Endodermal cell (in vitro differentiated cells): ENCODE measurements at regions not wholly inside any gene's neighbourhood (a gene's known extent, or its start where the extent isn't known, plus 50 kb on each side); places are given as distances from the start of the nearest gene placed in this dataset.

Experiments used
- DNase-seq: peaks from one replicate; pipeline ENCODE4 v3.0.0-alpha.2; 2017
- H3K27ac ChIP-seq: 2 replicates; pipeline ENCODE4 v1.5.1; 2013; ENCODE audit warnings: mild to moderate bottlenecking, low read depth, low read length, moderate library complexity
- H3K27me3 ChIP-seq: 2 replicates; pipeline ENCODE4 v1.6.1; 2013; ENCODE audit warnings: mild to moderate bottlenecking, low read length, moderate library complexity; ENCODE audit not compliant: insufficient read depth, control insufficient read depth, poor library complexity, severe bottlenecking
- H3K36me3 ChIP-seq: 2 replicates; pipeline ENCODE4 v1.7.0; 2013; ENCODE audit warnings: mild to moderate bottlenecking, low read length, moderate library complexity; ENCODE audit not compliant: control insufficient read depth, insufficient read depth
- H3K4me1 ChIP-seq: one replicate; pipeline ENCODE4 v1.7.0; 2013; ENCODE audit warnings: low read length; ENCODE audit not compliant: control insufficient read depth, insufficient read depth
- H3K4me3 ChIP-seq: 2 replicates; pipeline ENCODE4 v1.5.1; 2013; ENCODE audit warnings: mild to moderate bottlenecking, low read length, moderate library complexity
- H3K9ac ChIP-seq: 2 replicates; pipeline ENCODE4 v1.6.1; 2013; ENCODE audit warnings: mild to moderate bottlenecking, low read length, moderate library complexity; ENCODE audit not compliant: poor library complexity, severe bottlenecking; ENCODE audit errors: extremely low read depth
- H3K9me3 ChIP-seq: 2 replicates; pipeline ENCODE4 v1.6.1; 2013; ENCODE audit warnings: mild to moderate bottlenecking, low read length, moderate library complexity; ENCODE audit not compliant: control insufficient read depth
- H3K27ac Mint-ChIP-seq: 2 replicates; pipeline ENCODE4 v1.8.0; 2020; ENCODE audit warnings: mixed read lengths
- H3K27me3 Mint-ChIP-seq: 2 replicates; pipeline ENCODE4 v1.8.0; 2021; ENCODE audit warnings: mild to moderate bottlenecking, mixed read lengths; ENCODE audit not compliant: insufficient read depth
- H3K36me3 Mint-ChIP-seq: 2 replicates; pipeline ENCODE4 v1.8.0; 2020; ENCODE audit warnings: low read depth, mixed read lengths
- H3K4me1 Mint-ChIP-seq: 2 replicates; pipeline ENCODE4 v1.8.0; 2020; ENCODE audit warnings: mixed read lengths
- H3K4me3 Mint-ChIP-seq: 2 replicates; pipeline ENCODE4 v1.8.0; 2020; ENCODE audit warnings: mild to moderate bottlenecking, moderate library complexity, mixed read lengths
- H3K9me3 Mint-ChIP-seq: 2 replicates; pipeline ENCODE4 v1.8.0; 2020; ENCODE audit warnings: mild to moderate bottlenecking, mixed read lengths
- CTCF ChIP-seq: fragments of 200-600 bp; sonication (generic); conservative IDR thresholded peaks from 2 replicates; pipeline ENCODE4 v1.5.0; 2021; ENCODE audit warnings: antibody characterized with exemption, mild to moderate bottlenecking
- WGBS, 2 experiments: methylation state at CpG; one replicate each; pipeline versions ENCODE4 v1.1.5 to v1.1.7; 2013; ENCODE audit warnings: missing lambda C conversion rate in 2 of 2, mixed read lengths in 1 of 2; ENCODE audit not compliant: insufficient coverage in 1 of 2, insufficient read length in 1 of 2; 5-methylcytosine and 5-hydroxymethylcytosine counted together

- no peak overlapping the region for H3K27ac ChIP-seq
- H3K36me3 ChIP-seq, result no peaks in the 10 kb centered on the region
- Mint-ChIP-seq H3K9me3 (peaks cover 17% of the 10 kb centered on the region), H3K27ac (no peak overlapping the region), H3K4me1 (no peaks in the 10 kb centered on the region), H3K36me3 (no peaks in the 10 kb centered on the region), H3K4me3 (no peak overlapping the region), H3K27me3 (no peaks in the 10 kb centered on the region)
- H3K9me3 ChIP-seq, result peaks cover 17% of the 10 kb centered on the region
- no peak for TF ChIP-seq CTCF
- H3K4me3 ChIP-seq, result no peak overlapping the region
- no peak overlapping the region for H3K9ac ChIP-seq
- H3K27me3 ChIP-seq, result no peaks in the 10 kb centered on the region
- DNase-seq, result no peak
- H3K4me1 ChIP-seq, result no peaks in the 10 kb centered on the region
- WGBS, 2 experiments, result 60 to 92% methylated on average over 1 of the region's 1 CpG
Measured at GRCh38 chr7:80362010-80362618, 149.8 kb downstream of the GNAT3 start.

GRCh38 chr7:80359476-80359875, 152.4 kb downstream of the GNAT3 start:
- no peak overlapping the region for H3K27ac Mint-ChIP-seq
- no peaks in the 10 kb centered on the region for H3K36me3 ChIP-seq
- H3K9me3 Mint-ChIP-seq, result no peaks in the 10 kb centered on the region
- 94 to 100% methylated on average over 1 to 2 of the region's 2 CpGs for WGBS, 2 experiments
- no peak overlapping the region for H3K27ac ChIP-seq
- H3K4me1 ChIP-seq, result no peaks in the 10 kb centered on the region
- no peak overlapping the region for H3K4me3 ChIP-seq
- no peak overlapping the region for H3K4me3 Mint-ChIP-seq
- H3K27me3 Mint-ChIP-seq, result no peaks in the 10 kb centered on the region
- H3K9me3 ChIP-seq, result no peaks in the 10 kb centered on the region
- no peaks in the 10 kb centered on the region for H3K36me3 Mint-ChIP-seq
- H3K4me1 Mint-ChIP-seq, result no peaks in the 10 kb centered on the region
- TF ChIP-seq CTCF, result no peak
- no peak overlapping the region for H3K9ac ChIP-seq
- H3K27me3 ChIP-seq, result no peaks in the 10 kb centered on the region
- no peak for DNase-seq

GRCh38 chr7:80359029-80359428, 152.8 kb downstream of the GNAT3 start:
- H3K4me3 ChIP-seq, result no peak overlapping the region
- Mint-ChIP-seq H3K4me3 (no peak overlapping the region), H3K9me3 (no peaks in the 10 kb centered on the region), H3K27me3 (no peaks in the 10 kb centered on the region), H3K36me3 (no peaks in the 10 kb centered on the region), H3K4me1 (no peaks in the 10 kb centered on the region), H3K27ac (no peak overlapping the region)
- no peak overlapping the region for H3K27ac ChIP-seq
- no peaks in the 10 kb centered on the region for H3K9me3 ChIP-seq
- H3K27me3 ChIP-seq, result no peaks in the 10 kb centered on the region
- no peaks in the 10 kb centered on the region for H3K4me1 ChIP-seq
- H3K36me3 ChIP-seq, result no peaks in the 10 kb centered on the region
- no peak for TF ChIP-seq CTCF
- no peak for DNase-seq
- WGBS, 2 experiments, result 95 to 100% methylated on average over 1 to 2 of the region's 3 CpGs
- no peak overlapping the region for H3K9ac ChIP-seq
